GM18511 (cell line): ENCODE measurements at regions not wholly inside any gene's neighbourhood (a gene's known extent, or its start where the extent isn't known, plus 50 kb on each side); places are given as distances from the start of the nearest gene placed in this dataset.

Experiments used
- ATAC-seq: cut with Tn5 transposase; IDR thresholded peaks from one replicate; pipeline ENCODE4 v1.9.1; 2021; ENCODE audit warnings: mild to moderate bottlenecking, moderate library complexity; ENCODE audit not compliant: unreplicated experiment

DNA sequence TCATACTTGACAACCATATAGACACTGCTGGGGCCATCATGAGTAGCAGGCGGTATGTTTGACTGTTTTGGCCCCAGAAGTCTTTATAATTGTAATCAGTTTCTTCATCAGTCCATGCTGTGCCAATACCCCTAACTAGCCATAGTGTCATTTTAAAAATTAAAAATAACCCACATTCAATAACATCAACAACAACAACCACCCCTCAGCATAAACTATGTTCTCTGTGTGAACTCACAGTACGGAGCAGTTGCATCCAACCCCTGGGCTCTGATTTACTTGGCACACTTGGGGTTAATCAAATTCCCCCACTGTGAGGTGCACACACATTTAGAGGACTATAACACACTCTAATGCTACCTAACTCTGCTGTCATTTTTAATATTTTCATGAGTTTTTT is 553.7 kb downstream of the USP25 start:
- ATAC-seq = no peak

DNA sequence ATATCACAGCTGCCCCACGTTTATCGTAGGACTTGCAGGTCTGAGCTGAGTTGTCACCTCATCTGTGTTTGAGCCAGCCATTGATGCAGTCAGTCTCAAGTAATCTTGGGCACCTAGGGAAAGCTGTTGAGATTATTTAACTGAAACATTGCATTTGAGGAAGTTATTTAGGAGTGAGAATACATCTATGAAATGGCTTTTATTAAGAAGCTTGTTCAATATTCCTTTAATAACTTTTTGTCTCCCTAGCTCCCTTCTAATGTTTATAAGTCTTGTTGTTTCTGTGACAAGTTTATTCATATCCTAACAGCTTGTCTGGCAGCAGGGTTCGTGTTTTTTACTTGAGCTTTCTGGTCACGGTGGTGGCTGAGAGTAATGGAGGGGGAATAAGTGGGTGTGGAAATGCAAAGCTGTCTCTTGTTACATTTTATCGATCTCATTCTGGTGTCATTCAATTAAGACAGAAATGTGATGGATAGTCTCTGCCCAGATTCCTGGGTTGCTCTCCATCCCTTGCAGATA is 555.9 kb downstream of the USP25 start:
- no peak for ATAC-seq

- ATAC-seq = no peak
Measured at GRCh38 chr21:16287046-16287445, 557.3 kb downstream of the USP25 start.

DNA sequence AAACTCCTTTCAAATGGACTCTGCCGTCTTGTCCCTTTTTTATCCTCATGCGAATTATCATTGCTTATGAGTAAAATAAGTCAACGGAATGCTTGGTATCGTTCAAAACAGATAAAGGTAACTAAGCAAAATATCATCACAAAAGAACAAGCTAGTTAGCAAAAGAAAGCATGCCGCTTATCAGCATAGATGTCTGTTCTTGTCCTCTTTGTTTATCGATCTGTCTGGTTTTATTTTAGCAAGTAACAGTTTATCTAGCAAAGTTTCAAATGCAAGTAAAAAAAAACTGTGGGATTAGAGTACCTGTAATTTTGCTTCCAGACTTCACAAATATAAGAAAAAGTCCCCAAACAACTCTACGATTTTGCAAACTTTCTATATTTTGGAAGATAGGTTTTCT is 561.5 kb downstream of the USP25 start:
- no peak for ATAC-seq

DNA sequence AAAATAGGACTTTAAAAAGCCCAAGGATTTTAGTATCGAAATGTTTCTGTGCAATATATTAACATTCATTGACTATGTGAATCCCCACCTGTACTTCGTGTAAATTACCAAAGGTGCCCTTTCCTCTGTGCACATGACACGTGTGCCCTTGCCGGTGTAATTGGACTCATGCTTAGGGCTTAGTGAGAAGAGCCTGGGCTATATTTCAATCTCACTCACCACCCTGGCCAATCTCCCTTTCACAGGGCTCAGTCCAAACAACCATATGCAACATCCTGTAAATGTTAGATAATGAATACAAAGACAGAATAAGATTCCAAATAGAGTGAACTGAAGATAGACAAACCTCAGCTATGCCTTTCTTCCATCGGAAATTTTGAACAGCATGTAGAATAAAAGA is 564.3 kb downstream of the USP25 start:
- ATAC-seq = no peak

GRCh38 chr21:16302851-16303282 is 573.1 kb downstream of the USP25 start:
- no peak for ATAC-seq

DNA sequence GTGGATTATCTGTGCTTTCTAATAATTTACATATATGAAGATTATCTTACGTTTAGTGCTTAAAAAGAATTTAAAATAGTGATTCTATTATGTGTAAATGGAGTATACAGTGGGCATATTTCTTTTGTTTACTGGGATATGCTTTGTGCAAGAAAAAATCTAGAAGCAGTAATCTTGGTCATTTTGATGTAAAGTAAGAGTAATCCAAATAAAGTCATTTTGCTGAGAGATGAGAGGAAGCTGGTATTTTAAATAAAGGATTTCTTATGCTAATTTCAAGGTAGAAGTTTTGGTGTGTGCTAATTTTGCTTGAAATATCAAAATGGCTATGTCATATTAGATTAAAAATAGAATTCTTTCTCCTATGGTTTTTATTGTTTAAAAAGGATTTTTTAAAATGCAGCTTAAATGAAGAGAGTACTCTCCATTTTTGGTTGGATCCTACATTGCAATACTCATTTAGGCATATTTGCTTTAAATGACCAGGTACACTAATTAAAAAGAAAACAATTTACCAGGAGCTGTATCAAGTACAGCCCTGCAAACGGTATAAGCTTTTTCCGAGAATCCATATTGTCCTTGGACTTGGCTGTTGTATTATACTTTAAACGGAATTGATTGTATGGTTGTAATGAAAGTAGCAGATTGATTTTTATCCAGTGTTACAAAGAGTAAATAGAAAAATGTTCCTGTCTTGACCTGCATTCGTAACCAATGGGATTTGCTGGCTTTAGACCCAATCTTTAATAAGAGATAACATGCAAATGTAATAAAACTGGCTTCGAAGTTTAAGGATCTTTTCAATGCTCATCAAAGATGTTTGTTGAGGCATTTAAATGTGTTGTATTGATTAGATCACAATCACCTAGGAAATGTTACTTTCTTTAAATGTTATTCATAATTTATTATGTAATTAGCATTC is 574.7 kb downstream of the USP25 start:
- no peak for ATAC-seq

GRCh38 chr21:16305686-16306085 is 575.9 kb downstream of the USP25 start:
- ATAC-seq = no peak

- no peak for ATAC-seq
Measured at GRCh38 chr21:16307256-16307655, 577.5 kb downstream of the USP25 start.

- peak; percentile 88 for ATAC-seq
Measured at GRCh38 chr21:16308269-16308668, 578.5 kb downstream of the USP25 start.

- no peak for ATAC-seq
Measured at GRCh38 chr21:16309250-16309971, 579.6 kb downstream of the USP25 start.

DNA sequence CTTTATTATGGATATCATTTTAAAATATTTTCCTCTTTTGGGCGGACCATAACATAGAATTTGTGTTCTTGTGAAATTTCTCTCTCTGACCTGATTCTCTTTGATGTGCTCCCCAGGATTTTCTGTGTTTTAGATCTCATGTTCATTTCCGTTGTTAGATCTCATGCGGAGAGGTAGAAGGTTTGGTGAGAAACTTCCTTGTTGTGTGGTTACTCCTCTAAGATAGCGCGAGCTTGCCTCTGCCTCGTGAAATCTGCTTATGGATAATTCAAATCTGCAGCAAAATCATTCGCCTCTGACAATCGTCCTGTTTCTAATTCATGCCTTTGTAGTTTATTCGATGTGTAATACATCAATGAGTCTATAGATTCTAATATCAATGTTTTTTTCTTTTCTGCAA is 580.4 kb downstream of the USP25 start:
- no peak for ATAC-seq

- ATAC-seq = no peak
Measured at GRCh38 chr21:16311229-16311628, 581.4 kb downstream of the USP25 start.

- no peak for ATAC-seq
Measured at GRCh38 chr21:16312321-16312720, 582.5 kb downstream of the USP25 start.

DNA sequence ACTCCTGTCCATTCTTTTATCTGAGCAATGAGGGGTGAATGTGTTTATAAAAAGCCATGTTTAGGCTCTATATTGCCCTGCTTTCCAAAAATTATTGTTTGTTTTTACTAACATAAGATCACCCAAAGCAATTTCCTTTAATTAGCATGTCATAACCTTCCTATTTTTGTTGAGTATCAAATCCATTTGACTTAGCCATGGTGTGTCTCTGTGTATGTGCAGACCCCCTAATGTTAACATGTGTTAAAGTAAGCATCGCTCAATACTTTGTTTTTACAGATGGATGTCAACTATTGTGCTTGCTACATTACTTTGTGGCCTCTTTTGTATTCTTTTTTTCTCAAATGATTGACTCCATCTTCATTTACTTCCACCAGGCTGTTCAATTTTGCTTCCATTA is 585.4 kb downstream of the USP25 start:
- ATAC-seq = no peak

DNA sequence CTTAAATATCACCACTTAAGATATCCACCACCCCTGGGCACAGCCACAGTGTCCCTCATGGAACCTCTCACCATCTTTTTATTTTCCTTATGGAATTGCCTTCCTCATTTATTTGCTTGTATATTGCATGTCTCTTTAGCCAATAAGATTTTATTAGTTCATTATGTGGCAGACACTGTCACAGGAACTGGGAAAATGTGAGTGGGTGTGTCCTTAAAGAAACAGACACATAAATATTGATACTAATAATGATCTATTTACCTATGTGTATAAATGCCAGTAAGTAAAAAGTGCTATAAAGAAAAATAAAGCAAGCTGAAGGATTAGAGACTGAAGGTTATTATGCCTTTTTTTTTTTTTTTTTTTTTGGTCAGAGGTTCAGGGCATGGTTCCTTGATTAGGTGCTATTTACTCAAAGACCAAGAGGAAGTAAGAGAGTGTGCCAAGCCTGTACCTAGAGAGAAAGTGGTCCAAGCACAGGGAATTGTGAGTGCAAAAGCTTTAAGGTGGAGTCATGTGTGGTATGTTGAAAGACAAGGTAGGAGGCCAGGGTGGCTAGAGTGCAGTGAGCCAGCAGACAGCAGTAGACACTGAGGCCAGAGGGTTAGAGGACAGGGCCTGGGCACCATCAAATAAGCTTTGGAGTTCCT is 589.0 kb downstream of the USP25 start:
- ATAC-seq = no peak

GRCh38 chr21:16320110-16320509 is 590.3 kb downstream of the USP25 start:
- no peak for ATAC-seq

GRCh38 chr21:16322454-16322853 is 592.7 kb downstream of the USP25 start:
- no peak for ATAC-seq

DNA sequence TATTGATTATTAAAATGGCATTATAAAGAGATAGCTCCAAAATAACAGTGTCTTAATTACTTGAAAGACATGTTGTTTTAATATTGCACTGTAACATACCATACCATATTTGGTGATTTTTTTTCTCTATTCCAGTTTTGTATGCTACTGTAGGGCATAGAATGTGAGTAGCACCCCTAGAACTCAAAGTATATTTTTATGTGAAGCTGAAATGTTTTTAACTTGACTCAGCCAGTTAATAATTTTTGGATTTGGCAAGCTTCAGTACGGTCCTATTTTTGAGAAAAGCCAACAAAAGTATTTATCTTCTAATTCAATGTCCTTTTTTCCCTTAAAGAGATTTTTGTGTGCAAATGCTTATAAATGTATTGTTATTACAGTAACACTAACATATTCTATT is 593.8 kb downstream of the USP25 start:
- ATAC-seq = no peak

DNA sequence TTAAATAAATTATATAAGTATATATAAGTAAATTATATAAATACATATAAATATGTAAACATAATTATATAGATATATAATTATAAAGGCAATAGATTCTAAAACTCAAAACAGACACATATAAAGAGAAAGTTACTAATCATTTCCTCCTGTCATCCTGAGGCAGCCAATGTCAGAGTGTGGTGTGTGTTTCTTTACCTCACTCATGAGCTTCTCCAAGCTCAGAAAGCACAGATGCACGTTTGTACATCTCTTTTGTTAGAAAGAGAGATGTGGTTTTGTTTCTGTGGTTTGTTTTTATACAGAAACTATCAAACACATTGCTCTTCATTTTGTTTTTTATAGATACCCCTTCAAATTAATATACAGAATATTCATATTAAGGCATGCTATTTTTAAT is 594.8 kb downstream of the USP25 start:
- ATAC-seq = no peak
